Ovary (tissue), 3 donors: ENCODE measurements at regions not wholly inside any gene's neighbourhood (a gene's known extent, or its start where the extent isn't known, plus 50 kb on each side); places are given as distances from the start of the nearest gene placed in this dataset.

Source experiments
- CTCF ChIP-seq, 3 donors: fragments of 450-650 bp in 2 of 3; fragments of 200-600 bp in 1 of 3; IDR thresholded peaks; one replicate each; pipeline versions ENCODE4 v1.5.1 to v1.8.0; 2016 to 2022; ENCODE audit warnings: antibody characterized with exemption in 3 of 3, mild to moderate bottlenecking in 1 of 3
- EP300 ChIP-seq: sonication (generic); formaldehyde crosslinking; IDR thresholded peaks from one replicate; pipeline ENCODE4 v1.6.1; 2017; ENCODE audit warnings: antibody characterized with exemption
- donor health status: DM: no; HTN: no; CAD: no.

DNA sequence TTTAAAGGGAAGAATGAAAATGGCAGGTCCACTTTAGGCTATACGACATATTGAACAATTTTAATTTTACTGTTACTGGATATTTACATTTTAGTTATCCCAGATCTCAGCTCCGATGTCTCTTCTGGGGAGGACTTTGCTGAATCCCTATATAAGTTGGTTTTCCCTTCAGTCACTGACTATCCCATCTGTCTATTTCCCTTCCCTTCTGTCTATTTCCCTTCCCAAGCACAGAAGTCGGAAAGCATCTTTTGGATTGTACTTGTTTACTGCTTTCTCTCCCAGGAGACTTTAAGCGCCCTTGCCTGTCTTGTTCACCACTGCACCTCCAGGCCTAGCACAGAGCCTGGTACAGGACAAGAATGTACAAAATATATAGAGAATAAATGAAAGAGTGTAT lies 165.8 kb upstream of the SALL4 start:
- TF ChIP-seq EP300 (no peak), CTCF (IDR thresholded peaks at IDR 0.05) (no peak)
